ENCODE measurements at regions not wholly inside any gene's neighbourhood (a gene's known extent, or its start where the extent isn't known, plus 50 kb on each side); places are given as distances from the start of the nearest gene placed in this dataset.
A peak's percentile ranks its signal among the peaks of the same experiment; 100 is the strongest.

DNA sequence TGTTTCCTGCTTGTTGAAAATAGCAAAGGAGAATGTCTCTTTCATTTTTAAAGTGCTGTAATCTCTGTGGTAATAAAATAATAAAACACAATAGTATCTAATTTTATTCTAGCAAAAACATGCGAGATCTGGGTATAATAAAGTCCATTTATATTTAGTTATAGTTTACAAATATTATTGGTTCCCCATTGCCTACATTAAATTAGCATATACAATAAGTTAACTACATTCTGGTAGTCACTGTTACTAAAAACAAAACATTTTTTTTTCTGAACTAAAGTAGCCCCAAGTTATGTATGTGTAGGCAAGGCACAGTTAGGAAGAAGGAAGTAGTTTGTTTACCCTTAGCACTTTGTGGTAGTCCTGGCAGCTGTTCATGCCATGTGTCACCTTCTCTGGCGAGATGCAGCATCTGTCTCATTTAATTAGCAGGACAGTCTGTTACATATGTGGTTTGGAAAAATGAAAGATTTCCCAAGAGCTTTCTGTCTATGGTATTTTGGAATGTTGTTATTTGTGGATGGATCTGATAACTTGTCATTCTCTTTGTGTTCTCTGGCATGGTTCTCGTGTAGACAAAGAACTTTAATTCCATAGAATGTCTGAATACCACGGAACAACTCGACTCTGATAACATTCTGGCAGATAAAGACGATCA, 231.3 kb upstream of the PITX2 start:
- TF ChIP-seq CTCF (IDR thresholded peaks at IDR 0.05; ENCODE audit: insufficient read depth, low read length) = no peak
- no peak overlapping the region for H3K4me3 ChIP-seq (ENCODE audit: low read depth, low read length)
- DNase-seq (ENCODE audit: low read depth) = peak; percentile 93

DNA sequence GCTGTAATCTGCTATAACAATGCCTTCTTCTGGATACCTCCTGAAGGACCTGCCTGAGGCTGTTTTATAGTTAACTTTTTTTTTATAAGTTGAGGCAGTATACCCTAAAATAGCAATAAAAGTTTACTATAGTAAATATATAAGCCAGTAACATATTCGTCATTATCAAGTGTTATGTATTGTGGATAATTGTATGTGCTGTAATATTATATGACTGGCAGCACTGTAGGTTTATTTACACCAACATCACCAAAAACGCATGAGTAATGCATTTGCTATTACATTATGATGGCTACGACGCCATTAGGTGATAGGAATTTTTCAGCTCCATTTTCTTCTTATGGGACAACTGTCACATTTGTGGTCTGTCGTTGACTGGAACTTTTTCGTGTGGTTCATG, 237.2 kb upstream of the PITX2 start:
- DNase-seq (ENCODE audit: low read depth) = no peak
- TF ChIP-seq CTCF (IDR thresholded peaks at IDR 0.05; ENCODE audit: insufficient read depth, low read length) = no peak
- H3K4me3 ChIP-seq (ENCODE audit: low read depth, low read length) = no peak overlapping the region

GRCh38 chr4:110860901-110861300, 238.0 kb upstream of the PITX2 start:
- no peak overlapping the region for H3K4me3 ChIP-seq (ENCODE audit: low read depth, low read length)
- no peak for TF ChIP-seq CTCF (IDR thresholded peaks at IDR 0.05; ENCODE audit: insufficient read depth, low read length)
- no peak for DNase-seq (ENCODE audit: low read depth)

DNA sequence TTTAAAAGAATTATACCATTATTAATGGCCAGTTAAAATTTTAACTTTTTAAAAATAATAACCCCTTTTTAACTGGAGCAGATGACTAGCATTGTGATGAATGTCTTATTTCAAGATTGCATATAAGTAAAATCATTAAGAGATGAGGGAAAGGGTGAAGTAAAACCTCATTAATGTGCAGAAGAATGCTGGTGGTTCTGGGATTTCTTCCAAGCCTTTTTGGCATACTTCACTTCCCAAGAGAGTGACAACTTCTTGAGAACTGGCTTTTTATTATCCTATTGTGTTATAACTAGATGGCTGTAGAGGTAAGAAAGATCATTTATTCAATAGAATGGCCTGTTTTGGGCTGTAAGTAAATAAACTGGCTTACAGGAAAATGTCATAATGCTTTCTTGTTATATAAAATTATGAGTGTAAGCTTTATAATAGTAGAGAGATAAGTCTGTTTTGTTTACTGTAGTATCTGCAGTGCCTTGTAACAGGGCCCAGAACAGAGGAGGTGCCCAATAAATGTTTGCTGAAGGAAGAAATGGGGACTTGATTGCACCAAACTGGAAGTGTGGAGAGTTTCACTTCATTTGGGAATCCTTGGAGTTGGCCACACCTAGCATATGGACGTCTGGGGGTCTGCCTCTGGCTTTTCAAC, 242.9 kb upstream of the PITX2 start:
- no peak overlapping the region for H3K4me3 ChIP-seq (ENCODE audit: low read depth, low read length)
- DNase-seq (ENCODE audit: low read depth) = peak; percentile 90
- no peak for TF ChIP-seq CTCF (IDR thresholded peaks at IDR 0.05; ENCODE audit: insufficient read depth, low read length)

- no peak for TF ChIP-seq CTCF (IDR thresholded peaks at IDR 0.05; ENCODE audit: insufficient read depth, low read length)
- H3K4me3 ChIP-seq (ENCODE audit: low read depth, low read length) = no peak overlapping the region
- DNase-seq (ENCODE audit: low read depth) = no peak
Measured at GRCh38 chr4:110867251-110867960, 244.5 kb upstream of the PITX2 start.

GRCh38 chr4:110867981-110868720, 245.3 kb upstream of the PITX2 start:
- peak; percentile 20 for DNase-seq (ENCODE audit: low read depth)
- no peak overlapping the region for H3K4me3 ChIP-seq (ENCODE audit: low read depth, low read length)
- no peak for TF ChIP-seq CTCF (IDR thresholded peaks at IDR 0.05; ENCODE audit: insufficient read depth, low read length)
